Heart left ventricle (tissue), 16 donors: ENCODE measurements at regions not wholly inside any gene's neighbourhood (a gene's known extent, or its start where the extent isn't known, plus 50 kb on each side); places are given as distances from the start of the nearest gene placed in this dataset.

Experiments used
- ATAC-seq, 4 donors: fragments of 200-7000 bp; cut with Tn5 transposase; one replicate each; pipeline ENCODE4 v1.9.1; 2020 to 2022; ENCODE audit warnings: moderate library complexity in 4 of 4, mild to moderate bottlenecking in 3 of 4, moderate number of reproducible peaks in 1 of 4
- DNase-seq, 5 donors: peaks; one replicate each; pipeline ENCODE4 v3.0.0-alpha.2; 2020
- H3K27ac ChIP-seq, 12 donors: fragments of 200-600 bp; sonication (generic) in 4 of 12; one replicate each; pipeline versions ENCODE4 v1.5.0 to v1.8.0; 2016 to 2022; ENCODE audit warnings: mild to moderate bottlenecking in 2 of 12
- H3K27me3 ChIP-seq, 9 donors: fragments of 200-600 bp; sonication (generic) in 2 of 9; one replicate each; pipeline versions ENCODE4 v1.5.1 to v1.8.0; 2016 to 2022; ENCODE audit warnings: mild to moderate bottlenecking in 3 of 9
- H3K36me3 ChIP-seq, 9 donors: fragments of 200-600 bp; sonication (generic) in 2 of 9; one replicate each; pipeline versions ENCODE4 v1.5.0 to v1.8.0; 2018 to 2022; ENCODE audit warnings: mild to moderate bottlenecking in 2 of 9
- H3K4me1 ChIP-seq, 12 donors: fragments of 200-600 bp; sonication (generic) in 4 of 12; one replicate each; pipeline versions ENCODE4 v1.5.0 to v1.8.0; 2016 to 2022; ENCODE audit warnings: mild to moderate bottlenecking in 3 of 12
- H3K4me3 ChIP-seq, 12 donors: fragments of 200-600 bp; sonication (generic) in 4 of 12; one replicate each; pipeline versions ENCODE4 v1.5.0 to v1.8.0; 2017 to 2022; ENCODE audit warnings: mild to moderate bottlenecking in 9 of 12, moderate library complexity in 4 of 12
- H3K9me3 ChIP-seq, 12 donors: fragments of 200-600 bp; sonication (generic) in 4 of 12; one replicate each; pipeline versions ENCODE4 v1.5.0 to v1.8.0; 2016 to 2022; ENCODE audit warnings: mild to moderate bottlenecking in 1 of 12
- CTCF ChIP-seq, 12 donors: fragments of 200-600 bp; sonication (generic) in 4 of 12; IDR thresholded peaks; one replicate each; pipeline versions ENCODE4 v1.5.0 to v1.8.0; 2018 to 2022; ENCODE audit warnings: antibody characterized with exemption in 12 of 12, mild to moderate bottlenecking in 5 of 12
- POLR2A ChIP-seq, 2 donors: fragments of 450-650 bp; IDR thresholded peaks; one replicate each; pipeline ENCODE4 v1.6.1; 2017; ENCODE audit warnings: antibody characterized with exemption in 2 of 2, mild to moderate bottlenecking in 2 of 2, moderate library complexity in 2 of 2
- WGBS, 4 donors: extraction: QIAGEN DNeasy Blood & Tissue Kit in 2 of 4; methylation state at CpG; one replicate each; pipeline versions ENCODE4 v1.1.5 to v1.1.7; 2013 to 2018; 5-methylcytosine and 5-hydroxymethylcytosine counted together
- intact Hi-C, 10 donors: fragments of 100-400 bp; cut with DNase I; formaldehyde crosslinking; loops; one replicate each; pipeline versions ENCODE4 v1.11.1 to v1.14.2; 2022
- donor health status: ischemic (EF 13 %, LVEDD 7.1; RV severe dilation, severe dysfunction).
- donor health status: healthy with polysubstance abuse.
- donor health status: DM: no; HTN: yes; CAD: no.
- donor health status: DM: no; HTN: no; CAD: no.
- donor health status: ischemic (EF 25% LVEDD 6.9; RV normal size, moderate dysfunction).
- donor health status: ischemic (EF 25% LVEDD 5.7; RV mildly dilated, moderate dysfunction).
- donor health status: healthy.
- donor health status: DM: yes; HTN: yes; CAD: no.
- donor health status: ischemic (EF 35%, LVEDD 5.7; RV mildly dilated, moderate dysfunction).
- donor health status: nonischemic (EF 11% LVEDD 7.7; RV severe dilation, severe dysfunction).
- donor health status: DM: yes; HTN: yes; CAD: no.
- donor health status: PGD.
- donor health status: ischemic (EF 29% LVEDD 5.4; RV normal size, mild dysfunction).
- donor health status: nonischemic (EF 23%, LVEDD 6.1; RV moderate dilation, normal function).

- Histone ChIP-seq H3K27me3 (no peaks in the 10 kb centered on the region), H3K4me1 (peaks cover 0 to 5% (median 0%) of the 10 kb centered on the region in 12 donors), H3K27ac (no peak overlapping the region), H3K9me3 (no peaks in the 10 kb centered on the region), H3K36me3 (no peaks in the 10 kb centered on the region), H3K4me3 (no peak overlapping the region)
- ATAC-seq (no peak), DNase-seq (no peak)
- WGBS, 4 donors: 85 to 90% (median 89%) methylated on average over 11 to 13 of the region's 13 CpGs
- intact Hi-C loops: no loop called here
- no peak for TF ChIP-seq CTCF (IDR thresholded peaks at IDR 0.05)
- no peak for TF ChIP-seq POLR2A (IDR thresholded peaks at IDR 0.05)
These were observed 104.6 kb upstream of the CDYL start for GRCh38 chr6:4671587-4672115.

GRCh38 chr6:4670824-4671409 is 105.3 kb upstream of the CDYL start:
- no peak for DNase-seq
- Histone ChIP-seq H3K27ac (no peak overlapping the region), H3K4me1 (peaks cover 0 to 5% (median 0%) of the 10 kb centered on the region in 12 donors), H3K27me3 (no peaks in the 10 kb centered on the region), H3K9me3 (no peaks in the 10 kb centered on the region), H3K4me3 (no peak overlapping the region), H3K36me3 (no peaks in the 10 kb centered on the region)
- TF ChIP-seq CTCF (IDR thresholded peaks at IDR 0.05) (no peak), POLR2A (IDR thresholded peaks at IDR 0.05) (no peak)
- intact Hi-C loops: no loop called here
- no peak for ATAC-seq
- WGBS, 4 donors: 88 to 95% (median 91%) methylated on average over 2 of the region's 2 CpGs

GRCh38 chr6:4670290-4670689 is 105.9 kb upstream of the CDYL start:
- intact Hi-C loops: no loop called here
- H3K9me3 ChIP-seq: no peaks in the 10 kb centered on the region
- H3K36me3 ChIP-seq: no peaks in the 10 kb centered on the region
- ATAC-seq: no peak
- TF ChIP-seq CTCF (IDR thresholded peaks at IDR 0.05) (no peak), POLR2A (IDR thresholded peaks at IDR 0.05) (no peak)
- H3K27me3 ChIP-seq: no peaks in the 10 kb centered on the region
- 79 to 91% (median 84%) methylated on average over 10 of the region's 10 CpGs for WGBS, 4 donors
- H3K27ac ChIP-seq: no peak overlapping the region
- peaks cover 0 to 5% (median 0%) of the 10 kb centered on the region in 12 donors for H3K4me1 ChIP-seq
- H3K4me3 ChIP-seq: no peak overlapping the region
- DNase-seq: no peak

- intact Hi-C loops: no loop called here
- no peak overlapping the region for H3K4me3 ChIP-seq
These were observed 107.7 kb upstream of the CDYL start for GRCh38 chr6:4668271-4669179.

More at GRCh38 chr6:4668271-4669179, 107.7 kb upstream of the CDYL start:
- Histone ChIP-seq H3K4me1 (peaks cover 0 to 14% (median 2%) of the 10 kb centered on the region in 12 donors), H3K36me3 (no peaks in the 10 kb centered on the region), H3K9me3 (no peaks in the 10 kb centered on the region), H3K27ac (no peak overlapping the region), H3K27me3 (no peaks in the 10 kb centered on the region)
- TF ChIP-seq CTCF (IDR thresholded peaks at IDR 0.05) (no peak), POLR2A (IDR thresholded peaks at IDR 0.05) (no peak)
- WGBS, 4 donors: 79 to 90% (median 89%) methylated on average over 10 of the region's 10 CpGs
- no peak for DNase-seq
- no peak for ATAC-seq
